Sigmoid colon (tissue), 4 donors: ENCODE measurements at regions not wholly inside any gene's neighbourhood (a gene's known extent, or its start where the extent isn't known, plus 50 kb on each side); places are given as distances from the start of the nearest gene placed in this dataset.

Experiments
- POLR2A ChIP-seq, 2 donors: fragments of 450-650 bp; IDR thresholded peaks; one replicate each; pipeline ENCODE4 v1.6.1; 2016; ENCODE audit warnings: antibody characterized with exemption in 2 of 2, mild to moderate bottlenecking in 2 of 2, moderate library complexity in 2 of 2
- POLR2AphosphoS5 ChIP-seq, 4 donors: sonication (generic); formaldehyde crosslinking; IDR thresholded peaks; one replicate each; pipeline ENCODE4 v1.6.1; 2017; ENCODE audit warnings: antibody characterized with exemption in 4 of 4
- TF ChIP-seq, protein P1 (sequence below), 4 experiments: fragments of 450-650 bp in 3 of 4; fragments of 200-600 bp in 1 of 4; IDR thresholded peaks; one replicate each; pipeline ENCODE4 v1.5.1; 2016 to 2019; ENCODE audit warnings: antibody characterized with exemption in 4 of 4, mild to moderate bottlenecking in 3 of 4, moderate library complexity in 2 of 4

DNA sequence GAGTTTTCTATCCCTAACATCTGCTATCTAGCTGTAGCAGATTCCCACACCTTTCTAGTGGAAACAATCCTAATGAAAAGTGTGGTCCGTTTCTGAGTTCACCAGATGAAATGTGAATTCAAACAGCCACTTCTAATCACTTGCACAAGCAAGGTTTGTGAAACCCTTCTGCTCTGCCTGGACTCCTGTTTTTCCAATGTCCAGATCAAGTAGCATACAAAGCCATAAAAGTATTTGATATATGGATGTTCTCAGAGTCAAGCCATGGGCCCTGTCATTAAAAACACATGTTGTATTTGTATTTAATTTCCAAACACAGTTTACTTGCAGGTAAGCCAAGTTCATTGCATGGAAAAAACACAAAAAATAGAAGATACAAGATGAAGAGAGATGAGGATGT is 570.4 kb downstream of the NR2F1-AS1 start:
- TF ChIP-seq, protein P1, sequence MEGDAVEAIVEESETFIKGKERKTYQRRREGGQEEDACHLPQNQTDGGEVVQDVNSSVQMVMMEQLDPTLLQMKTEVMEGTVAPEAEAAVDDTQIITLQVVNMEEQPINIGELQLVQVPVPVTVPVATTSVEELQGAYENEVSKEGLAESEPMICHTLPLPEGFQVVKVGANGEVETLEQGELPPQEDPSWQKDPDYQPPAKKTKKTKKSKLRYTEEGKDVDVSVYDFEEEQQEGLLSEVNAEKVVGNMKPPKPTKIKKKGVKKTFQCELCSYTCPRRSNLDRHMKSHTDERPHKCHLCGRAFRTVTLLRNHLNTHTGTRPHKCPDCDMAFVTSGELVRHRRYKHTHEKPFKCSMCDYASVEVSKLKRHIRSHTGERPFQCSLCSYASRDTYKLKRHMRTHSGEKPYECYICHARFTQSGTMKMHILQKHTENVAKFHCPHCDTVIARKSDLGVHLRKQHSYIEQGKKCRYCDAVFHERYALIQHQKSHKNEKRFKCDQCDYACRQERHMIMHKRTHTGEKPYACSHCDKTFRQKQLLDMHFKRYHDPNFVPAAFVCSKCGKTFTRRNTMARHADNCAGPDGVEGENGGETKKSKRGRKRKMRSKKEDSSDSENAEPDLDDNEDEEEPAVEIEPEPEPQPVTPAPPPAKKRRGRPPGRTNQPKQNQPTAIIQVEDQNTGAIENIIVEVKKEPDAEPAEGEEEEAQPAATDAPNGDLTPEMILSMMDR (IDR thresholded peaks at IDR 0.05), result no peak
- no peak for TF ChIP-seq POLR2AphosphoS5 (IDR thresholded peaks at IDR 0.05)
- TF ChIP-seq POLR2A (IDR thresholded peaks at IDR 0.05), result no peak
